ENCODE measurements at regions not wholly inside any gene's neighbourhood (a gene's known extent, or its start where the extent isn't known, plus 50 kb on each side); places are given as distances from the start of the nearest gene placed in this dataset.
"Not testable (repeated sequence)": the region's sequence is repeated elsewhere in the genome, so short reads cannot be mapped to it uniquely, and the experiment has no call there.

DNA sequence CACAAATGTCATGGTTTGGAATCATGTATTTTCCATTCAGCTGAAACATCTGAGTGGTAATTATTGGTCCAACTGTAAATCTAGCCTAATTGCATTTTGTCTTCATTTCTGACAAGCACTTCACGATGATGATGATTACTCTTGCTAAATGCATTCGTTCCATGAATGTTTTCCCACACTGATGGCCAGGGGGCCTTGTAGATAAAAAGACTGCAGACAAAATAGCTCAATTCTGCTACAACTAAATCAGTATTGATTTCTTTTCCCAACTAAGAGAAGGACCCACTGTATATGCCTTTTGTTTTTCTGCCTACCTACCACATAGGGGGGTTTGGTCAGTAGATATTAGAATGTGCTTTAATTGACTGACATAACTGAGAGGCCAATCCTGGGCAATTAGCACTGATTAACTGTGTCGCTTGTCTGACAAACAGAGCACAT lies 1351.3 kb upstream of the NUDT12 start:
- no peak for DNase-seq

- DNase-seq: no peak
These were observed 1347.2 kb upstream of the NUDT12 start for GRCh38 chr5:104909803-104910202.

DNA sequence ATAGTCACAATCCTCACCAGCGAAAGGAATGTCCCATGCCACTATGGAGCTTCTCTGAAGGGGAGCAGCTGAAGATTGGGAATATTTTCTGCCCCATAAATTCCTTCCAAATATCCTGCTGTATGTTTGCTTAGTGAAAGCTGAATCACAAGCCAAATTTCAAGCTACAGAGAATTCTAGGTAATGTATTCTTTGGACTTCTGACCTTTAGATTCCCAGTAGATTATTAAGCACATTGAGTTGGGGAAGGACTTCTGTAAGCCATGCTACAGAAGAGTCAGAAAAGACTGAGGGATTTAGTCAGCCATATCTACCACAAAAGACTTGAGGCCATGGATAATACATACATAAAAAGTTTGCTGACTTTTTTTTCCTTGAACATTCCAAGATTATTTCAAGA lies 1342.0 kb upstream of the NUDT12 start:
- DNase-seq: no peak

- DNase-seq: no peak
These were observed 1341.4 kb upstream of the NUDT12 start for GRCh38 chr5:104903941-104904340.

DNA sequence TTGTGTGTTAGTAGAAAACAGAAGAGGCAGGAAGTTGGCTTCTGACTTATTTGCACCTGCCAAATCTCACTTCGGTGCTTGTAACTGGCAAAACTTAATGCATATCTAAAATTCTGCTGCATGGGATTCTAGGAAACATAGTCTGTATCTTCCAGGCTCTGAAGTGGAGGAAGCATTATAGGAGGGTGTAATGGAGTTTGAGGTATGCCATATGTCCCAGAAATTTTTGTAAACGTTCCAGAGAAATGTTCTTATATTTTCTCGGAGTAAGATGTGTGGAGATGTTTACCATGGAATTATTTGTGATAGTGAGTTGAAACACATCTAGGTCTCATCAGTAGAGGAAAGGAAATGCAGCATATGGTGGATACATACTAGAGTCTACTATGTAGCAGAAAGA lies 1329.0 kb upstream of the NUDT12 start:
- DNase-seq: no peak

DNA sequence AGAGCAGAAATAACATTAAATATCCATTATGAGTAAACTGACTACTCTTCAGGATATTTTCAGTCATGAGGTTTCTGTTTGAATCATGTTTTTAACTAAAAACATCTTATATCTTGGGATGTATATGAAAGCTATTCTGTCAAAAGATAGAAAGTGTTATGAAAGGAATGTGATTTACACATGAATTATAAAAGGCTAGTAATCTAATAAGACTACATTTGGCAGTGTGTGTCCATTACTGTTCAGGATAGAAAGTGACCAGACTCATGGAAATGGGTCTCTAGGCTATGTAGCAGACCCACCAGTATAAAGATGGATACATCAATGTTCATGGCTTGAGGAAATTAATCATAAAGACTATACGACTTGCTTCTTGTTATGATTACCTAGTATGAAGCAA lies 1328.2 kb upstream of the NUDT12 start:
- no peak for DNase-seq

DNA sequence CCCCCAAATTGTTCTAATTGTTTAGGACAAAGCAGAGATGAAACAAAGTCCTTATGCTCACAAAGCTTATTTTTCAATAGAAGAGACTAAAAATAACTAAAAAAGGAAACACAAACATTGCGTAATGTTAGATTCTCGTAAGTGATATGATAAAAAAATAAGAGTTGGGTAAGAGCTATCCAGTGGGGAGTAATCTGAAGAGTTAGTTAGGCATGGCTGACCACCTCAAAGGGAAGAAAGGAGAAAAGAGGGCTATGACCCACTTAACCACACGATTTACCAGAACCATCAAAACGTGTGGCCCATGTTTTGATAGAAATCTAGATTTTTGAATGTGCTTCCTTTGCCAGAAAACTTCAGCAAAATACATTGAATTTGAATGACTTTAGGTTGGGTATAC lies 1296.8 kb upstream of the NUDT12 start:
- no peak for DNase-seq

- DNase-seq: not testable (repeated sequence)
These were observed 1289.5 kb upstream of the NUDT12 start for GRCh38 chr5:104852099-104852498.

- no peak for DNase-seq
These were observed 1283.0 kb upstream of the NUDT12 start for GRCh38 chr5:104845541-104845940.

DNA sequence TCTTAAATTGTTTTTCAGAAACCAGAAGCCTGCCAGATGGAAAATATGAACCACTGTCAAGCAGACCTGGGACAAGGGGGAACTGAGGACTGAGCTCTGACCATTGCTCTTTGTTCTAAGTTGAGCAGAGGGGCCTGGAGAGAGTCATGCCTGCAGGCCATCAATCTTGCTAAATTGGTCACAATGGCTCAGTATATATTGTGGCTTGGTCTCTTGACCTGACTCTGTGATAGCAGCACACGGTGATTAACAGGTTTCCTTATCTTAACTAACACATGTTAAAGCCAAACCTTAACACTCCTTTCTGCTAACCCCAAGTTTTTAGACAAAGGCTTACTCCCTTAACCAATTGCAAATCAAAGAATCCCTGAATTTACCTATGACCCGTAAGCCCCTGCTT lies 1281.2 kb upstream of the NUDT12 start:
- DNase-seq: no peak

DNA sequence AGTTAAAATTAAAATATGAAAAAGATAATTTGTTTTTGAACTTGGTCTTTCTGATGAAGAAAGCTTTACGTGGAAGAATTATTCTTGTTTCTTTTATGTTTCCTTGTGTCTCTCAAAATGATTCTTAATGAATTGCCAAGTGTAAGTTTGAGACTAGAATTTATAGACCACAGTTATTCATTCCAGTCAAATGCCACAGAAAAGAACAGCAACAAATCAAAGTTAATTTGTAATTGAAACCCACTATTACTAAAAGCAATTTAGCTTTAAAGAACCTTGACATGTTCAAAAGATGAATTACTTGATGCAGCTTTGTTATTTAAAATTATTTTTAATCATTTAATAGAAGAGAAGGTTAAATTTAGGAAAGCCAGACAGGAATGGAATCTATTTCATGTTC lies 1277.7 kb upstream of the NUDT12 start:
- DNase-seq: no peak

- DNase-seq: not testable (repeated sequence)
These were observed 1268.9 kb upstream of the NUDT12 start for GRCh38 chr5:104831515-104831914.

GRCh38 chr5:104821606-104822005 lies 1259.0 kb upstream of the NUDT12 start:
- no peak for DNase-seq

GRCh38 chr5:104817127-104817526 lies 1254.5 kb upstream of the NUDT12 start:
- no peak for DNase-seq

DNA sequence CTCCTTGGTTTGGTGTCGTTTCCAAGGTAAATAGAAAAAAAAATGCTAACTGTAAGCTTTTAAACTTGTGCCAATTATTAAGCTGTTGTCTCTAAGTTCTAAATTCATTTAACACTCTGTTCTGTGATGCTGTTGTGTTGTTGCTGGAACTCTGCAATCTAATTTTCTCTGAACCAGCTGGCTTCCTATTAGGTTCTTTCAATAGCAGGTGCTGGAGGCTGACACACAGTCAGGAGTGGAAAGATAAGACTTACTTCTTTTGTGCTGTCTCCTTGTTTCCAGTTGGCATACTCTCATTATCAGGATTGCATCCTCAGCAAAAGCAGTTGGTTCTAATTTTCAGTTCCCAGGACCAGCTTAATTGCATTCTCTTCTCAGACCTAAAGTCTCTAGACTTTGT lies 1252.6 kb upstream of the NUDT12 start:
- no peak for DNase-seq

DNA sequence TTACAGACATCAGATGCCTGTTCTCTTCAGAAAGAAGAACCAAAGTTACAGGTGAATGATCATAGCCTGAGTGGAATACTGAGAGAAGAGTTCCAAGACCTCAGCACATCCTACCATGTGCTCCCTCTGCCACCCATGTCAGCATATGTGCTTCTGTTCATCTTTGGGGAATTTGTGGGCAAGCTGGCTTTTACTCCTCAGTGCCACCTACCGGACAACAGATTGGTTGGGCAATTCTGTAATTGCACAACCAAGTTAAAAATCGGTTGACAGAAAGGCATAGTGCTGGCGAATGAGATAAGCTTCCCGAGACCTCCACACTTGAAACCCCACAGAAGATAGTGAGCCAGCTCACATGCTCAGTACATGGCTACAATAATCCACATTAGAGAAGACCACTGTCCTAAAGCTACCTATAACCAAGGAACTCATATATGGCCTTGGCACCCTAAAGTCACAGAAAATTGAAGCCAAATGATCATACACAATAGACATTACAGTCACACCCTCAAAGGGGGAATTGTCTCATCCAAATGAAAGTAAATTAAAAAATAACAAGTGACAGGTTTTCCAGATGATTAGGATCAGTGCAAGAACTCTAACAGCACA lies 1238.0 kb upstream of the NUDT12 start:
- DNase-seq: no peak

- no peak for DNase-seq
These were observed 1231.1 kb upstream of the NUDT12 start for GRCh38 chr5:104793755-104794080.

- DNase-seq: no peak
These were observed 1230.6 kb upstream of the NUDT12 start for GRCh38 chr5:104793031-104793754.

GRCh38 chr5:104789366-104789765 lies 1226.8 kb upstream of the NUDT12 start:
- no peak for DNase-seq

- DNase-seq: no peak
These were observed 1222.5 kb upstream of the NUDT12 start for GRCh38 chr5:104785097-104785496.

DNA sequence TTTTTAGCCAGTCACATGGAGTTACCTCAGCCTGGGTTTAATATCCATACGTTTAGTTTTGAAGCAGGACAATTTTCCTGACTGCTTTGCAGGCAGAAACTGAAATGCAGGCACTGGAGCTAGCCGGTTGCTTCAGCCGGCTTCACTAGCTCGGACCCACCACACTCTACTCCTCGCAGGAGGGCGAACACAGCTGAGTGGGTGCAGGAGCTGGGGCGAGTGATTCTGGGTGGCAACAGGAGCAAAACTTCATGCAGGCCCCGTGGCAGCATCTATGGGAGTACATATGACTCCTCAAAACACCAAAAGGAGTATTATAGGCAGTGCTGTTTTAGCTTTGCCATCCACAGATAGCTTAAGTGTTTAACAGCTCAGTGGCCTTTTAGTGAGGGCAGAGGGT lies 1211.8 kb upstream of the NUDT12 start:
- no peak for DNase-seq

GRCh38 chr5:104764197-104764596 lies 1201.6 kb upstream of the NUDT12 start:
- no peak for DNase-seq

DNA sequence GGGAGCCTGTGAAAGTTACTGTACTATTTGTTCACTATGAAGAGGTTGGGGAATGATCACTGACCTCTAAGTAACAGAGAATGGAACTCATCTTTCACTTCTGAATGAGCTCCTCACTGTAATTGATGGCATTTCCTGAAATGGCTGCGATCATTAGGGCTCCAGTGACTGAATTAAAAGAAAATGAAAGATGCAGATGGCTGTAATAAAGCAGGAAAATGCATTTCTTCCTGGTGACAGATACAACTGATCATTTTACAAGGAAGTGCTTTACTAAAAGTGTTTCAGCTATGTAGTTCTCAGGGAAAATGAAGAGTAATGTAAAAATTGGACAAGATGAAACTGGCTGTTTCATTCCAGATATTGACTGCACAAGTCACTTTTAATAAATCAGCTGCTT lies 1200.6 kb upstream of the NUDT12 start:
- DNase-seq: no peak

- no peak for DNase-seq
These were observed 1195.3 kb upstream of the NUDT12 start for GRCh38 chr5:104757915-104758314.

GRCh38 chr5:104755806-104756205 lies 1193.2 kb upstream of the NUDT12 start:
- DNase-seq: no peak
